IMR-90 (cell line): ENCODE measurements at regions not wholly inside any gene's neighbourhood (a gene's known extent, or its start where the extent isn't known, plus 50 kb on each side); places are given as distances from the start of the nearest gene placed in this dataset.

Source experiments
- BHLHE40 ChIP-seq: fragments of 150-350 bp; IDR thresholded peaks from 2 replicates; pipeline ENCODE4 v1.6.1; 2016; ENCODE audit warnings: mild to moderate bottlenecking, low read depth, low read length
- CTCF ChIP-seq: conservative IDR thresholded peaks from 2 replicates; pipeline ENCODE4 v1.5.1; 2012; ENCODE audit warnings: mild to moderate bottlenecking, low read depth, low read length, improper control_type of control experiment
- MXI1 ChIP-seq: IDR thresholded peaks from 2 replicates; pipeline ENCODE4 v1.6.1; 2012; ENCODE audit warnings: low read depth, mild to moderate bottlenecking, low read length, moderate library complexity, borderline replicate concordance
- POLR2A ChIP-seq: IDR thresholded peaks from 2 replicates; pipeline ENCODE4 v1.6.1; 2012; ENCODE audit warnings: mild to moderate bottlenecking, low read depth, low read length

GRCh38 chr7:70947181-70947580, 184.8 kb upstream of the GALNT17 start:
- no peak for TF ChIP-seq CTCF
- TF ChIP-seq POLR2A, result no peak
- no peak for TF ChIP-seq BHLHE40
- no peak for TF ChIP-seq MXI1
